ENCODE measurements at regions not wholly inside any gene's neighbourhood (a gene's known extent, or its start where the extent isn't known, plus 50 kb on each side); places are given as distances from the start of the nearest gene placed in this dataset.

GRCh38 chr1:55746710-55747109, 531.5 kb upstream of the USP24 start:
- H3K4me3 ChIP-seq, result no peak overlapping the region
- no peaks in the 10 kb centered on the region for H3K36me3 ChIP-seq
- no peak overlapping the region for H3K27ac ChIP-seq
- no peaks in the 10 kb centered on the region for H3K4me1 ChIP-seq (replicated peaks)
- H3K27me3 ChIP-seq (replicated peaks), result no peaks in the 10 kb centered on the region
- DNase-seq (ENCODE audit: low read depth in 1 of 2, low spot score in 2 of 2), result no peak
- H3K9me3 ChIP-seq (replicated peaks), result no peaks in the 10 kb centered on the region

- H3K27ac ChIP-seq, result no peak overlapping the region
- no peaks in the 10 kb centered on the region for H3K27me3 ChIP-seq (replicated peaks)
- no peaks in the 10 kb centered on the region for H3K36me3 ChIP-seq
- no peaks in the 10 kb centered on the region for H3K4me1 ChIP-seq (replicated peaks)
- no peaks in the 10 kb centered on the region for H3K9me3 ChIP-seq (replicated peaks)
- no peak for DNase-seq (ENCODE audit: low read depth in 1 of 2, low spot score in 2 of 2)
- no peak overlapping the region for H3K4me3 ChIP-seq
Observed at GRCh38 chr1:55741516-55741915, 526.4 kb upstream of the USP24 start.

GRCh38 chr1:55735106-55735505, 519.9 kb upstream of the USP24 start:
- Histone ChIP-seq H3K4me1 (replicated peaks) (no peaks in the 10 kb centered on the region), H3K27ac (no peak overlapping the region), H3K4me3 (no peak overlapping the region), H3K36me3 (no peaks in the 10 kb centered on the region), H3K9me3 (replicated peaks) (no peaks in the 10 kb centered on the region), H3K27me3 (replicated peaks) (no peaks in the 10 kb centered on the region)
- DNase-seq (ENCODE audit: low read depth in 1 of 2, low spot score in 2 of 2), result no peak

- Histone ChIP-seq H3K4me3 (no peak overlapping the region), H3K9me3 (replicated peaks) (no peaks in the 10 kb centered on the region), H3K36me3 (no peaks in the 10 kb centered on the region), H3K4me1 (replicated peaks) (peaks cover 46% of the 10 kb centered on the region), H3K27me3 (replicated peaks) (no peaks in the 10 kb centered on the region), H3K27ac (peak overlapping the region; percentile 58)
- DNase-seq (ENCODE audit: low read depth in 1 of 2, low spot score in 2 of 2), result peak; percentile 55 to 66
Observed at GRCh38 chr1:55726994-55727393, 511.8 kb upstream of the USP24 start.

GRCh38 chr1:55725378-55725777, 510.2 kb upstream of the USP24 start:
- H3K36me3 ChIP-seq, result no peaks in the 10 kb centered on the region
- peaks cover 48% of the 10 kb centered on the region for H3K4me1 ChIP-seq (replicated peaks)
- peak overlapping the region; percentile 57 for H3K27ac ChIP-seq
- no peaks in the 10 kb centered on the region for H3K27me3 ChIP-seq (replicated peaks)
- no peaks in the 10 kb centered on the region for H3K9me3 ChIP-seq (replicated peaks)
- DNase-seq (ENCODE audit: low read depth in 1 of 2, low spot score in 2 of 2), result peak in 1 of 2 experiments; percentile 28
- H3K4me3 ChIP-seq, result no peak overlapping the region

GRCh38 chr1:55724551-55725325, 509.6 kb upstream of the USP24 start:
- DNase-seq (ENCODE audit: low read depth in 1 of 2, low spot score in 2 of 2), result peak; percentile 60 to 78
- peak overlapping the region; percentile 57 for H3K27ac ChIP-seq
- H3K36me3 ChIP-seq, result no peaks in the 10 kb centered on the region
- H3K9me3 ChIP-seq (replicated peaks), result no peaks in the 10 kb centered on the region
- peaks cover 55% of the 10 kb centered on the region for H3K4me1 ChIP-seq (replicated peaks)
- H3K4me3 ChIP-seq, result no peak overlapping the region
- H3K27me3 ChIP-seq (replicated peaks), result no peaks in the 10 kb centered on the region

GRCh38 chr1:55723001-55723400, 507.8 kb upstream of the USP24 start:
- Histone ChIP-seq H3K4me3 (no peak overlapping the region), H3K27me3 (replicated peaks) (no peaks in the 10 kb centered on the region), H3K4me1 (replicated peaks) (peaks cover 72% of the 10 kb centered on the region), H3K36me3 (no peaks in the 10 kb centered on the region), H3K9me3 (replicated peaks) (no peaks in the 10 kb centered on the region), H3K27ac (no peak overlapping the region)
- no peak for DNase-seq (ENCODE audit: low read depth in 1 of 2, low spot score in 2 of 2)

GRCh38 chr1:55720261-55720660, 505.1 kb upstream of the USP24 start:
- no peak overlapping the region for H3K4me3 ChIP-seq
- no peaks in the 10 kb centered on the region for H3K36me3 ChIP-seq
- H3K4me1 ChIP-seq (replicated peaks), result peaks cover 73% of the 10 kb centered on the region
- H3K9me3 ChIP-seq (replicated peaks), result no peaks in the 10 kb centered on the region
- H3K27ac ChIP-seq, result peak overlapping the region; percentile 83
- no peak for DNase-seq (ENCODE audit: low read depth in 1 of 2, low spot score in 2 of 2)
- no peaks in the 10 kb centered on the region for H3K27me3 ChIP-seq (replicated peaks)

GRCh38 chr1:55718758-55719671, 503.9 kb upstream of the USP24 start:
- no peak overlapping the region for H3K4me3 ChIP-seq
- peak overlapping the region; percentile 83 for H3K27ac ChIP-seq
- no peaks in the 10 kb centered on the region for H3K36me3 ChIP-seq
- H3K4me1 ChIP-seq (replicated peaks), result peaks cover 60% of the 10 kb centered on the region
- H3K27me3 ChIP-seq (replicated peaks), result no peaks in the 10 kb centered on the region
- no peaks in the 10 kb centered on the region for H3K9me3 ChIP-seq (replicated peaks)
- peak; percentile 87 to 88 for DNase-seq (ENCODE audit: low read depth in 1 of 2, low spot score in 2 of 2)

GRCh38 chr1:55717111-55717510, 501.9 kb upstream of the USP24 start:
- no peaks in the 10 kb centered on the region for H3K36me3 ChIP-seq
- H3K27ac ChIP-seq, result peak overlapping the region; percentile 83
- peaks cover 50% of the 10 kb centered on the region for H3K4me1 ChIP-seq (replicated peaks)
- DNase-seq (ENCODE audit: low read depth in 1 of 2, low spot score in 2 of 2), result no peak
- H3K27me3 ChIP-seq (replicated peaks), result no peaks in the 10 kb centered on the region
- no peaks in the 10 kb centered on the region for H3K9me3 ChIP-seq (replicated peaks)
- no peak overlapping the region for H3K4me3 ChIP-seq

- peaks cover 50% of the 10 kb centered on the region for H3K4me1 ChIP-seq (replicated peaks)
Observed at GRCh38 chr1:55716610-55717009, 501.4 kb upstream of the USP24 start.

GRCh38 chr1:55716151-55716550, 501.0 kb upstream of the USP24 start:
- Histone ChIP-seq H3K27me3 (replicated peaks) (no peaks in the 10 kb centered on the region), H3K36me3 (no peaks in the 10 kb centered on the region), H3K4me3 (no peak overlapping the region), H3K4me1 (replicated peaks) (peaks cover 50% of the 10 kb centered on the region), H3K27ac (peak overlapping the region; percentile 83), H3K9me3 (replicated peaks) (no peaks in the 10 kb centered on the region)
- DNase-seq (ENCODE audit: low read depth in 1 of 2, low spot score in 2 of 2), result peak in 1 of 2 experiments; percentile 21

More at GRCh38 chr1:55716610-55717009, 501.4 kb upstream of the USP24 start:
- Histone ChIP-seq H3K9me3 (replicated peaks) (no peaks in the 10 kb centered on the region), H3K27ac (peak overlapping the region; percentile 83), H3K4me3 (no peak overlapping the region), H3K36me3 (no peaks in the 10 kb centered on the region), H3K27me3 (replicated peaks) (no peaks in the 10 kb centered on the region)
- peak in 1 of 2 experiments; percentile 46 for DNase-seq (ENCODE audit: low read depth in 1 of 2, low spot score in 2 of 2)

- Histone ChIP-seq H3K27me3 (replicated peaks) (no peaks in the 10 kb centered on the region), H3K36me3 (no peaks in the 10 kb centered on the region), H3K9me3 (replicated peaks) (no peaks in the 10 kb centered on the region), H3K4me3 (no peak overlapping the region), H3K27ac (no peak overlapping the region), H3K4me1 (replicated peaks) (peaks cover 36% of the 10 kb centered on the region)
- no peak for DNase-seq (ENCODE audit: low read depth in 1 of 2, low spot score in 2 of 2)
Observed at GRCh38 chr1:55714230-55714629, 499.1 kb upstream of the USP24 start.

- Histone ChIP-seq H3K36me3 (no peaks in the 10 kb centered on the region), H3K27ac (no peak overlapping the region), H3K27me3 (replicated peaks) (no peaks in the 10 kb centered on the region)
Observed at GRCh38 chr1:55713516-55713915, 498.4 kb upstream of the USP24 start.

More at GRCh38 chr1:55713516-55713915, 498.4 kb upstream of the USP24 start:
- DNase-seq (ENCODE audit: low read depth in 1 of 2, low spot score in 2 of 2), result no peak
- H3K4me3 ChIP-seq, result no peak overlapping the region
- H3K4me1 ChIP-seq (replicated peaks), result peaks cover 29% of the 10 kb centered on the region
- H3K9me3 ChIP-seq (replicated peaks), result no peaks in the 10 kb centered on the region

Data from SJSA1 (cell line).